Panc1 (cell line): ENCODE measurements at regions not wholly inside any gene's neighbourhood (a gene's known extent, or its start where the extent isn't known, plus 50 kb on each side); places are given as distances from the start of the nearest gene placed in this dataset.

Experiments used
- POLR2AphosphoS5 ChIP-seq: IDR thresholded peaks from 2 replicates; pipeline ENCODE4 v1.6.1; 2012; ENCODE audit warnings: mild to moderate bottlenecking, low read depth, low read length, moderate library complexity
- TF ChIP-seq, protein P1 (sequence below): fragments of 450-650 bp; IDR thresholded peaks from 2 replicates; pipeline ENCODE4 v1.5.1; 2017; ENCODE audit warnings: mild to moderate bottlenecking

DNA sequence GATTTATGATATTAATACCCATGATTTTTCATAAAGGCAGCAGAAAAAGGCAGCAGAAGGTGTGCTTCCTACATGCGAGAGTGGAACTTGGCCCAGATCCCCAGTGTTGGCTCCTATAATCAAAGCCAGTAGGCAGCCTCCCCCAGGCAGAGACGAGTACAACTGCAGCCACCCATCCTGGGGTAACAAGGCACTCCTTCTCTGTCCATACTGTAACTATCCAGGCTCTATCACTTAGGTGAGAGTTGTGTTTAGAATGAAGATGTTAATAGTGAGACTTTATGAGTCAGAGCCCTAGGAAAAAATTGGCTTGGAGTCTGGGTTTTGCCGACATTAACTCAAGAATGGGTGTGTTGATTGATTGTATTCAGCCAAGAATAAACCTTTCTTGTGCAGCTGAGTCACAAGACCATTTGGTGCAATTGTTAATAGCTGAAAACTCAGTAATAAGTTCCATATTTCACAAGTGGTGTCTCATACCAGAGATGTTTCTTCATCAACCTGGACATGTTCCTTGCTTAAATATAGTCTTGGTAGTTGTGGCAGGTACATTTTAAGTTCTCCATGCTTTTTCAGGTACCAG lies 322.3 kb downstream of the DUSP10 start:
- TF ChIP-seq, protein P1, sequence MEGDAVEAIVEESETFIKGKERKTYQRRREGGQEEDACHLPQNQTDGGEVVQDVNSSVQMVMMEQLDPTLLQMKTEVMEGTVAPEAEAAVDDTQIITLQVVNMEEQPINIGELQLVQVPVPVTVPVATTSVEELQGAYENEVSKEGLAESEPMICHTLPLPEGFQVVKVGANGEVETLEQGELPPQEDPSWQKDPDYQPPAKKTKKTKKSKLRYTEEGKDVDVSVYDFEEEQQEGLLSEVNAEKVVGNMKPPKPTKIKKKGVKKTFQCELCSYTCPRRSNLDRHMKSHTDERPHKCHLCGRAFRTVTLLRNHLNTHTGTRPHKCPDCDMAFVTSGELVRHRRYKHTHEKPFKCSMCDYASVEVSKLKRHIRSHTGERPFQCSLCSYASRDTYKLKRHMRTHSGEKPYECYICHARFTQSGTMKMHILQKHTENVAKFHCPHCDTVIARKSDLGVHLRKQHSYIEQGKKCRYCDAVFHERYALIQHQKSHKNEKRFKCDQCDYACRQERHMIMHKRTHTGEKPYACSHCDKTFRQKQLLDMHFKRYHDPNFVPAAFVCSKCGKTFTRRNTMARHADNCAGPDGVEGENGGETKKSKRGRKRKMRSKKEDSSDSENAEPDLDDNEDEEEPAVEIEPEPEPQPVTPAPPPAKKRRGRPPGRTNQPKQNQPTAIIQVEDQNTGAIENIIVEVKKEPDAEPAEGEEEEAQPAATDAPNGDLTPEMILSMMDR: no peak
- TF ChIP-seq POLR2AphosphoS5: no peak
